DMS79 treated with DMSO at 0.1 percent for 48 hours (cell line): ENCODE measurements at regions not wholly inside any gene's neighbourhood (a gene's known extent, or its start where the extent isn't known, plus 50 kb on each side); places are given as distances from the start of the nearest gene placed in this dataset.
A peak's percentile ranks its signal among the peaks of the same experiment; 100 is the strongest.
"Not testable (repeated sequence)": the region's sequence is repeated elsewhere in the genome, so short reads cannot be mapped to it uniquely, and the experiment has no call there.

ENCODE experiments used
- DNase-seq: peaks from one replicate; lab custom pipeline; 2025; lab: John Stamatoyannopoulos, UW

DNA sequence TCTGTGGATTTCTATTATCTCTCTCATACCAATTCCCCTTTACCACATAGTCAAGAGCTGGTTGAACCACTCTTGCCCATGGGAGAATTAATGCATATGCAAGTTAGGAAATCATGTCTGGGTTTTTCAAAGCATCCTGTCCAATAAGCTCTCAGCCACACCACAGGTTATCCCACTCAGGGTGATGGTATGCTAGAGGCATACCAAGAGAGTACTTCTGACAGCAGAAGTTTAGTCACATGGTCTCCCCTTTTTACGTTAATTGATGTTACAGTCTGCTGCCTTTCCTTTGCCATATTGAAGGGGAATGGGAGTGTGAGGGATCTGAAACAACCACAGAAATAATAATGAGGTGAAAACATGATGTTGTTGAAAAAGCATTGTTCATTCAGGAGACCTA is 135.8 kb upstream of the PBX1 start:
- DNase-seq: no peak

DNA sequence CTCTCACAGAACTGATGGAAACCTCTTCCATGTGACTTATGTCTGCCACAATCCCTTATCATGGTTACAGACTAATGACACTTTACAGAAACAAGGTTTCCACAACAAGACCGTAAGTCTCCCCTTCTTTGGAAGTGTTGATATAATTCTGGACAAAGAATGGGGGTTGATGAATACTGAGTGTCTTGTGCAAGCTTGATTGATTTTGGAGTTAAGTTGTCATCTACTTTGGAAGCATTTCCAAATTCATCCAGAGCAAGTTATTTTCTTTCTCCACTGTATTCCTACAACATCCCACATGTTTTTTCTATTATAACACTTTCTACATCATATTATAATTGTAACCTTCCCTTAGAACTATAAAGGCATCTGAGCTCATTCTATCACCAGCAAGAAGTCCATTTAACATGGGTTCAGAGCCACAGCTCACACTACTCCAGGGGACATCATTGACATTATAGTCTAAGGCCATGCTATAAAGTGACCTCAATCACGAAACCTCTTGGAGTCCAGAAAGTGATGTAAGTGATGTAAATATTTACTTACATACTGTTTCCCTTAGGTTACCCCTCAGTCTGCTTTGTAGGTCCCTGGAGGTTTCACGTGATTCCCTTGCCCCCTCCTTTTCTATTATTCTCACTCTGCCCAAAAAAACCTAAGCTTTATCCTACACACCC is 125.7 kb upstream of the PBX1 start:
- DNase-seq: no peak

DNA sequence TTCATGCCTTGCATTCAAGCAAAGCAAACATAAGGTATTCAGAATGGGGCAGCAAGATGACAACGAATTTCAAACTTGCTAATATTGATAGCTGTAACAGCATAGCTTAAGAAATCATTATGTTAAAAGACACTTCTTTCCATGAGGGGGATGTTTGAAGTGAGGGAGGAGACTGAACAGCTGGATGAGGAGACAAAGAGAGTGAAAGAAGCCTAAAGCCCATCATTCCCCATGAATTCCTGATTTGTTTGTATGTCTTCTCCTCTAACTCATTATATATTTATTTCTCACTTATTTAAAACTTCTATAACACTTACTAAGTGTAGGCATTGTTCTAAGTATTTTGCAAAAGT is 125.2 kb upstream of the PBX1 start:
- no peak for DNase-seq

DNA sequence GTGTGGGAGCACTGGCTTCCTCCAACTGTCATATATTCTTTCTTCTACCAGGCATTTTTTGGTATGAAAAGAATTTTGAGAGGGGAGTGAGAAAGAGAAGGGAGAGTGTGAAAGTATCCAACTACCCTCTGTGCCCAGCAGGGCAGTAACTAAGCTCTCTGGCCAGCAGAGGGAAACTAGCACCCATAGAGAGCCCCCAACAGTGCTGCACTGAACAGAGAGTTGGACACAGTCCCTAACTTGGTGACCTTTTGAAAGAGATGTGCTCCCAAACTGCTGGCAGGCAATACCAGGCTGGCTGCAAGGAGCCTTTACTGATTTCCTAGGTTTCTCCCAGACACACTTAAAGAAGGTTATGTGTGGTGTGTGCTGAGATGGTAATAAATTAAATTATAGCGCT is 118.8 kb upstream of the PBX1 start:
- DNase-seq: no peak

DNA sequence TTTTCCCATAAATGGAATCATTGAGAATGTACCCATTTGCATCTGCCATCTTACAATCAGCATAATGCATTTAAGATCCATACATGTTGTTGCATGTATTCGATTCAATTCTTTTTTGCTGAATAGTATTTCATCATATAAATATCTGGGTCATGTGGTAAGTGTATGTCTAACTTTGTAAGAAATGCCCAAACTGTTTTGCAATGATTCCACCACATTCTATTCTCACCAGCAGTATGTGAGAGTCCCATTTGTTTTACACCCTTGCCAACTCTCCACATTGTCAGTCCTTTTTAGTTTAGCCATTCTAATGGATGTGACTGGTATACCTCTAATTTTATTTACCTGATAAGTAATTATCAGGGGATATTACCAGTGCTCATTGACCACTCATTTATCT is 115.8 kb upstream of the PBX1 start:
- DNase-seq: no peak

DNA sequence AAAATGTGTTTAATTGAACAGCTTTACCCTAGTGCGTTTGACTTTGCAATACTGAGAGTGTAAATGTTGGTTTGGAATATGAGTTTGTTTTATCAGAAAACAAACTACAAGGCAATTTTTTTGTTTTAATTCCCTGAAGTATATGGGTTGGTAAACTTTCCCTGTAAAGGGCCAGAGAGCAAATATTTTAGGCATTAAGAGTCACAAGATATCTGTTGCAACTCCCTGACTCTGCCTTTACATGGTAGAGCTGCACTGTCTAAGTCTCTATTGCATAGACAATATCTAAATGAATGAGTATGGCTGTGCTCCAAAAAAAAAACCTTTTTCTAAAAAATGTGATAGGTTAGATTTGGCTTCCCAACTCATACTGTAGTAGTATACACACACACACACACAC is 115.1 kb upstream of the PBX1 start:
- DNase-seq: no peak

DNA sequence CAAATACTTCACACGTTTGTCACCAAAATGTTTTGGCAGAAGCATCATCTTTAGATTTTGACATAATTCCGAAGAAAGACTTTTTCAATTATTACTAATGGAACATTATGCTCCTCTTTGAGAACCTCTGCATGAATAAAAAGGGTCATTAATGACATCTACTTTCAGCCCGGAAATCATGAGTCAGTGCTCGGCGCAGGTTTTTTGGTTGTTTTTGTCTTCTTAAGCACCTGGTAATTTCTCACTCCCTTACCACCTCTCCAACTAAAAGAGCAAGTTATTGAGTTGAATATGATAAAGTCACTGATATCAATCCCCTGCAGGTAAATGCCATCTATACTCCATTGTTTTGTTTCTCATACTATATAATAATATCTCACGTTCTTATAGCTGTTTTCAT is 113.0 kb upstream of the PBX1 start:
- no peak for DNase-seq

DNA sequence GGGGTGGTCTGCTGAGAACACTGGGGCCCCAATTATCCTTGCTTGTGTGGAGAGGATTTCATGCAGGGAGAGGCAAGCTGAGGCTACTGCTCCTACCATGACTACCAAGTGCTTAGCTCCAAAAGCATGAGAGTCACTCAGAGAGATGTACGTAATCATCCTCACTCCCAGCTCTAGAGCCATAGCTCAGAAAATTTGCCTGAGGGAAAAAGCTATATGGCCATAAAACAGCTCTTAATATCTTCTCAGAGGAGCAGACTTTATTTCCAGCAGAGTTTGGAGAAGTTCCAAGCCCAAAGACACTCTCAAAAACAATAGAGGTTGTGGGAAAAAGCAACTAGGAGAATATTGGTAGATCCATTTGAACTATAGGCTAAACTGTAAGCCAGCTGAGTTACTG is 106.4 kb upstream of the PBX1 start:
- DNase-seq: peak; percentile 61

DNA sequence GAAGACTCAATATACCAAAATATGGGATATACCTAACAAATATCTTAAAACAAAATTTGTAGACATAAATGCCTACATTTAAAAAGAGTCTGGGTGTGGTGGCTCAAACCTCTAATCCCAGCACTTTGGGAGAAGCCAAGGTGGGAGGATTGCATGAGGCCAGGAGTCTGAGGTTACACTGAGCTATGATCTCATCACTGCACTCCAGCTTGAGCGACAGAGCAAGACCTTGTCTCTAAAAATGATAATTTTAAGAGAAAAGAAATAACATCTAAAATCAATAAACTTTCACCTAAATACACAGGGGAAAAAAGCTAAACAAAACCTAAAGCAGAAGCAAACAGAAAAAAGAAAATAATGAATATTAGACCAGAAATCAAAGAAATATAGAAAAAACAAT is 102.7 kb upstream of the PBX1 start:
- DNase-seq: no peak

DNA sequence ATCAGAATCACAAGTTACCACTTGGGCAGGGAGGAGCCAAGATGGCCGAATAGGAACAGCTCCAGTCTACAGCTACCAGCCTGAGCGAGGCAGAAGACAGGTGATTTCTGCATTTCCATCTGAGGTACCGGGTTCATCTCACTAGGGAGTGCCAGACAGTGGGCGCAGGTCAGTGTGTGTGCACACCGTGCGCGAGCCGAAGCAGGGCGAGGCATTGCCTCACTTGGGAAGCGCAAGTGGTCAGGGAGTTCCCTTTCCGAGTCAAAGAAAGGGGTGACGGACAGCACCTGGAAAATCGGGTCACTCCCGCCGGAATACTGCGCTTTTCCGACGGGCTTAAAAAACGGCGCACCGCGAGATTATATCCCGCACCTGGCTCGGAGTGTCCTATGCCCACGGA is 99.8 kb upstream of the PBX1 start:
- not testable (repeated sequence) for DNase-seq

DNA sequence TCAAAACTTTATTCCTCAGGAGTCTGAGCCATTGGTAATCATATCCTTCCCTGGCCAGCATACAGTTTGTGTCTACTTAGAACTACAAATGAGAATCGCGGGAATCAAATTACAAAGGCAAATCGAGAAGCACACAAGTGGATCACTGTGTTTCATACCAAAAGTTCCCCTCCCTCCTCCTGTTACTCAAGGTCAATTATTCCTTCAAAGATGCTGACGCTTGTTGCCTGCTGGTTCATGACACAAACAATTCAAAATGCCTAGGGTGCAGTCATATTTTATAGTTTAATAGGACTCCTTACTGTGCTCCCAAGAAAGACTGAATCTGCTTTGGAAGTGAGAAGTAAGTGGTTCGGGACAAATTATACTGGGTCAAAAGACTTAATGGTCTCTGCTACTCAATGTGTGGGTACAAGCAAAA is 93.0 kb upstream of the PBX1 start:
- no peak for DNase-seq

DNA sequence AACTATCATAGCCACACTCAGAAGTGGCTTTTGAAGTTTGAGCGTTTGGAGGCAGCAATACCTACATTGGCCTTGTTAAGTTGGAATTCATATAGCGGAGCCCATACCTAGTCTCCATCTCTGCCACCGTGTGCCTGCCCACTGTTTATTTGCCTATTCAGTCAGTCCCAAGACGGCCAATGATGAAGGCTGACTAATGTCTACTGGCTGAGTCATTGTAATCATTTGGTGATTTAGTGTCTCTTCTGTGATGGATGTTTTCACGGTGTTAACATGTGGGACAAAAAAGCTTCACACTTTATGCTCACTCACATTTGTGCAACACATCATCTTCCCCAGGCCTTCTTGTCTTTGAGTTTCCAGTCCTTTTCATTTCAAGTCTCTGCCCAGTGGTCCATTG is 92.6 kb upstream of the PBX1 start:
- no peak for DNase-seq

DNA sequence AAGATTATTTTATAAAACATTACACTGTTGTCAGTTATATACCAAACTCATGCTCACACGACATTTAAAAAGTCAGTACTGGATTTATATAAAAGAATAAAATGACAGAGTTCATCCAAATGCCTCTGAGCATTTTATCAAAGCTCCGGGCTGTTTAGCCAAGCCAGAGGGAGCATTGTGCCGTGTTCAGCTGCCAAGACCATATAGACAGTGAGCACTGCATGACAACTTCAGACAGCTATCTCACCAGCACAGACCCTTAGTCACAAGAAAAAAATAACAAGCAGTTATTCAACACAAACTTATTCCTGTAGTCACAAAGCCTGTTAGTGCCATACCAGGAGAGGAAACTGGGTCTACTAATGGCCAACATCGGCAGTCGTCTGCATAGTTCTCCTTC is 88.0 kb upstream of the PBX1 start:
- DNase-seq: no peak

DNA sequence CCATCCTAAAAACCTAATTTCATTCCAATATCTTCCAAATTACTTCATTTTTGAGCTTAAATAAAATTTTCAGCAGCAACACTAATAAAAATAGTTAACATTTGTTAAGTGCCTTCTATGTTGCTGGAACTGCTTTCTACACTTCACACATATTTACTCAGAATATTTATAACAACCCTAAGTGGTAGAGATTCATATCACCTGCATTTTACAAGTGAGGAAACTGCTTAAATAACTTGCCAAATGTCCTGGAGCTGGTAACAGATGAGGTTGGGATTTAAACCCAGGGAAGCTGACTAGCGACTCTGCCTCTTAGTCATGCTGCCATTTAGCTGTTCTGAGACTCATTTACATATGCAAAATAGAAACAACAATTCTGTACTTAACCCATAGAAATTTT is 86.1 kb upstream of the PBX1 start:
- no peak for DNase-seq

DNA sequence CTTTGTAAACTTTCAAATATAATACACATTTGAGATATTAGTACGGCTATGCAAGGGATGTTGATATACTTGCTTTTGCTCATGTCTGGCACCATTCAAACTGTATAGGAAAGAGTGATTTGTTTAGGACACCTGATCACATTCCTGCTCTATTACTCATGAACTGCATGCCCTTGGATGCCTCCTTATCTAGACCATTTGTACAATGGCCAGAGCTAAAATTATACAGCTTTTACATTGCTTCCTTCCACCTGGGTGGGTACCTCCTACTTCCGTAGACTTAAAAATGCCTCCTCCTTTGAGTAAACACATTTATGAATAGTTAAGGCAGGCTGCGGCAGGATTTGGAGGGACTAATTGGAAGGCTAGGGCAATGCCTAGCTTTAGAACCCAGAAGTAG is 85.4 kb upstream of the PBX1 start:
- no peak for DNase-seq

DNA sequence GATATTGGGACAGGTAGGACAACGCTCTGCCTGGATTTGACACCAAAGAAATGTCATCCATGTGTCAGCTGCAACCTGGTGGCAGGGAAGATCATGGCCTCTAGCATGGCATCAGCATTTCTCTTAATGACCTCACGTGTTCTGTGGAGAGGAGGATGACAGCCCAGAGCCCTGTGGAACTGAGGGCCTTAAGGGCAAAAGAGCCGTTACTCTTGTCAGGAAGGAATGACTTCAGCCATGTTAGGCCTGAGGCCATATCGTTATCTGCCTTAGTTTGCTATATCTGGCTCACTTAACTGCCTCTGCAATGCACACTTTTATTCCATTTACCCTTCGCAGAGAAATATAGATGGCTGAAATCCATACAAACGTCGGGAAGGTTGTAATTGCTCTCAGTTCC is 83.2 kb upstream of the PBX1 start:
- DNase-seq: no peak

DNA sequence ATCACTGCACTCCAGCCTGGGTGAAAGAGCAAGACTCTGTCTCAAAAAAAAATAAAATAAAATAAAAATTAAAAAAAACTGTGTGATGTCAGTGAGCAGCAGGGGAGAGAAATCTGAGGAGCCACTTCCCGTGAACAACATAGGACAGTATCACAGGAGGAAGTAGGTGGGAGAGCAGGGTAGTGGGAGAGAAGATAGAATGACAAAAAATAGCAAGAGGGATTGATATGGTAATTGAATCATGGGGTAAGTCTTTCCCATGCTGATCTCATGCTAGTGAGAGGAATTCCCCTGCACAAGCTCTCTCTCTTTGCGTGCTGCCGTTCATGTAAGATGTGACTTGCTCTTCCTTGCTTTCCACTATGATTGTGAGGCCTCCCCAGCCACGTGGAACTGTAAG is 81.6 kb upstream of the PBX1 start:
- DNase-seq: no peak

DNA sequence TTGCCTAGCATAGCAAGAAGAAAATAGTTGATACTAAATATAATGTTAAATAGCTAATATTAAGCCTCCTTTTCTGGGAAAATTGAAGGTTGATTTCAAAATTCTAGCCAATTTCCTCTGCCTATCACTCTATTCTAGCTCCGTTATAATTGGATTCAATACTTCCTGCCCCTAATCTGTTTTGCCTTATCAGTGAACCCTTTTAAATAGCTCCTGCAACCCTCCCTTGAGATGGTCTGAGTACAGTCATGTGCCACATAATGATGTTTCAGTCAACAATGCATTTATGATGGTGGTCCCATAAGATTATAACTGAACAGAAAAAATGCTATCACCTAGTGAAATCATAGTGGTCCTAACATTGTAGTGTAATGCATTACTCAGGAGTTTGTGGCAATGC is 79.7 kb upstream of the PBX1 start:
- no peak for DNase-seq

DNA sequence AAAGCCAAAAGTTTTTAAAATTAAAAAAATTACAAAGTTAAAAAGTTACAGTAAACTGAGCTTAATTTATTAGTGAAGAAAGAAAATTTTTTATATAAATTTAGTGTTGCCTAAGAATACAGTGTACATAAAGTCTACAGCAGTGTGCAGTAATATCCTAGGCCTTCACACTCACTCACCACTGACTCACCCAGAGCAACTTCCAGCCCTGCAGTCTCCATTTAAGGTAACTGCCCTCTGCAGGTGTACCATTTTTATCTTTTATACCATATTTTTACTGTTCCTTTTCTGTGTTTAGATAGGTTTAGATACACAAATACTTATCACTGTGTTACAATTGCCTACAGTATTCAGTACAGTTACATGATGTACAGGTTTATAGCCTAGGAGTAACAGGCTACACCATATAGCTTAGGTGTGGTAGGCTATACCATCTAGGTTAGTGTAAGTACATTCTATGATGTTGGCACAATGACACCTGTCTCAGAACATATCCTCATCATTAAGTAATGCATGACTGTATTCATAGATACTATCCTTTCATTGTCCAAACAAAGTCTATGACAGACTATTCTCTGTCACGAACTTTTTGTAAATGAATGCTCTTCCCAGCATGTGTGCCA is 78.6 kb upstream of the PBX1 start:
- no peak for DNase-seq

DNA sequence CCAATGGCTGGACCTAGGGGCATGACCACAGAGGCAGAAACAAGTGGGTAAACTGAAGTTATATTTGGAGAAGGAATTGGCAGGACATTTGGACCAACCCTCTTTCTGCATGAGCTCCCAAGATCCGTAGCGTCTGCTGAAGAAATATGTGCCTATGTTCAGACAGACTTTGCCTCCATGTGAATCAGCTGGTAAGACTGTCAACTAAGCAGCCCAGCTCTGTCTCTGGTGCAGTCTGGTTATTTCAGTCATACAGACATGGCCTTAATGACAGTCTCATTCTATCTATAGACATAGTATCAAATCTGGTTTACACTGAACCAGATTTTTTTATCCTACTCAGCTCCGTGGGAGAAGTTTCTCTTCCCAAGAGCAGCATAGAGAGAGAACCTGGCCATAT is 63.1 kb upstream of the PBX1 start:
- DNase-seq: no peak

DNA sequence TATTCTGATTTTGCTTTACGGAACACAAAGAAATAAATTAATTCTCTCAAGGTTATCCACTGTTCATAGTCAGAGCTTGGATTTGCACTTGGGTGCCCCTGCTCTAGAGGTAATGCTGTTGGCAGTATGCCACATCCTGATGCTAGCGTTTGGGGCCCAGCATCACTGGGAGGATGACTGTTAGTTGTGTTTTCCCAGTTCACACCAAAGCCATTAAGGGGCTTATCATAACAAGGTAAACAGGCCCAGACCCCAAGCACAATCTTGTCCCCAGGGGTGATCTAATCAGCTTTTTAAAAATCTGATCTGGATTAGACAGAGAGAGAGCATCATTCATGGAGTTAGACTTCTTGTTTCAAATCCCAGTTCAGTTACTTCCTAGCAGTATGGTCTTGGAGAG is 60.2 kb upstream of the PBX1 start:
- DNase-seq: no peak

DNA sequence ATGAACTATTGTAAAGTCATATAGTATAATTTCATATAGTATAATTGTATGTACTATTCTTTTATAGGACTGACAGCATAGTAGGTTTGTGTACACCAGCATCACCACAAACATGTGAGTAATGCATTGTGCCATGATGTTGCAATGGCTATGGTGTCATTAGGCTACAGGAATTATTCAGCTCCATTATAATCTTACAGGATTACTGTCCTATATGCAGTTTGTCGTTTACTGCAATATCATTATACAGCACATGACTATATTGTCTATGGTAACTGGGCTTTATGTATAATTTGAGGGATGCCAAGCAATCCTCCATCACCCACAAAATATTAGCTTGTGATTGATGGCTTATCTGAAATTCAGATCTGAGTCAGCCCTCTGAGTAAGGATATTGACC is 54.2 kb upstream of the PBX1 start:
- DNase-seq: no peak
